HT-29 (cell line): ENCODE measurements at regions not wholly inside any gene's neighbourhood (a gene's known extent, or its start where the extent isn't known, plus 50 kb on each side); places are given as distances from the start of the nearest gene placed in this dataset. TPM values are rescaled to one million over a fixed set of nuclear protein-coding genes. Genes with fewer than 3 reads are reported as not detected.
"Not testable (repeated sequence)": the region's sequence is repeated elsewhere in the genome, so short reads cannot be mapped to it uniquely, and the experiment has no call there.

ENCODE experiments used
- DNase-seq: peaks from one replicate; pipeline ENCODE4 v3.0.0-alpha.2; 2015; ENCODE audit warnings: low spot score
- small RNA-seq: library from RNA; depleted of rRNA; stranded (forward); fragments of <200 nt; gene quantifications from one replicate; pipeline ENCODE3, GENCODE V24; 2014

GRCh38 chr11:79525257-79525656 is 84.4 kb upstream of the TENM4 start:
- no peak for DNase-seq

- no peak for DNase-seq
Measured at GRCh38 chr11:79522626-79523025, 81.8 kb upstream of the TENM4 start.

GRCh38 chr11:79520086-79520485 is 79.3 kb upstream of the TENM4 start:
- DNase-seq, result peak; percentile 2

GRCh38 chr11:79515781-79516180 is 75.0 kb upstream of the TENM4 start:
- no peak for DNase-seq

GRCh38 chr11:79514695-79515094 is 73.9 kb upstream of the TENM4 start:
- no peak for DNase-seq

GRCh38 chr11:79514290-79514689 is 73.5 kb upstream of the TENM4 start:
- DNase-seq, result no peak

GRCh38 chr11:79512706-79513469 is 72.1 kb upstream of the TENM4 start:
- DNase-seq, result no peak

GRCh38 chr11:79510960-79511359 is 70.1 kb upstream of the TENM4 start:
- DNase-seq, result no peak

GRCh38 chr11:79508461-79508860 is 67.6 kb upstream of the TENM4 start:
- DNase-seq, result no peak

GRCh38 chr11:79507706-79508105 is 66.9 kb upstream of the TENM4 start:
- DNase-seq, result no peak

GRCh38 chr11:79506734-79507344 is 66.0 kb upstream of the TENM4 start:
- no peak for DNase-seq

- no peak for DNase-seq
Measured at GRCh38 chr11:79506124-79506523, 65.3 kb upstream of the TENM4 start.

- no peak for DNase-seq
Measured at GRCh38 chr11:79503028-79503427, 62.2 kb upstream of the TENM4 start.

- DNase-seq, result no peak
Measured at GRCh38 chr11:79501707-79502106, 60.9 kb upstream of the TENM4 start.

- DNase-seq, result not testable (repeated sequence)
Measured at GRCh38 chr11:79499929-79500328, 59.1 kb upstream of the TENM4 start.

- no peak for DNase-seq
Measured at GRCh38 chr11:79498667-79499066, 57.8 kb upstream of the TENM4 start.

- peak; percentile 86 for DNase-seq
Measured at GRCh38 chr11:79493555-79494171, 52.8 kb upstream of the TENM4 start.

- no peak for DNase-seq
Measured at GRCh38 chr11:79492008-79492407, 51.2 kb upstream of the TENM4 start.

Small RNA genes in the stretch of these regions (small RNA-seq; reads per million reads assigned to genes)
- gene AP002802.2 (not detected), gene MIR4300 (not detected), gene MTND4LP18 (not detected), gene RNU6-544P (not detected)
